ENCODE measurements at regions not wholly inside any gene's neighbourhood (a gene's known extent, or its start where the extent isn't known, plus 50 kb on each side); places are given as distances from the start of the nearest gene placed in this dataset.
"Not testable (repeated sequence)": the region's sequence is repeated elsewhere in the genome, so short reads cannot be mapped to it uniquely, and the experiment has no call there.

DNA sequence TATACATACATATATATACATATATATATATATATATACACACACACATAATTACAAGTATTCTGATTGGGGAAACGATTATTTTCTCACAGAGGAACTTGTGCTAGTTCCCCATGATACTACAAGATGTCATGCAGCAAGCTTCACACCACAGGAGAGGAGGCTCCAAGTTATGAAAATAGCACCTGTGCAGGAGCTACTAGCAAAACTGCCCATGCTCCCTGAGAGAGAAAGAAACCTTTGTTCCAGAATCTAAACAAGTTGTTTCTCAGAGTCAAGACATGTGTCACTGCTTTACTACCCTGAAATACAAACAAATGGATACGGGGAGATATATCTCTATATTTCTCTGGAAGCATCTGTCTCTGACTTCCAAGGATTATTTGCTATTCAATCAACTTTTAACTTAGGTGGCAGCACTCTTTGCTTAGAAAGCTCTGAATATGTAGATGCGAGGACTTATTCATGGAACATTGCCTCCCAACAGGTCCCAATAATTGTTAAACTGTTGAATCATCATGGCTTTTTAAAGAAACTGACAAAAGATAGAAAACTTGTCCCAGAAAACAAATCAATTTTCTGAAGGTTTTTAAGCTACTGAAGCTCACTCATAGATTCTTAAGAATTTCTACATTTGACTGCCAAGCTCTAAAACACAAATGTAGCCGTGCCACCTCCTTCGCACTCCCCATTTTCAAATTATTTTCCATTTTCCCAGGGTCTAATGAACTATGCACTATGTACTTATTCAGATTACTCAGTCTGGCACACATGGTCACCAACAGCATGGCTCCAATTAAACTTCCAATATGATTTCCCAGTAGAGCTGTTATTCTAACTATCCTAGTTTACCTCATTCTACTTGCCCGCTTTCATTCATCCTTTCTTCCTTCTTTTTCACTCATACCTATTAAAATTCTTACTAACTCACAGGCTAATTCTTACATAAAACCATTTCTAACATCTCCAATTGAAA is 929.1 kb downstream of the LTN1 start:
- DNase-seq, result no peak

GRCh38 chr21:28052956-28053355 is 939.7 kb downstream of the LTN1 start:
- not testable (repeated sequence) for DNase-seq

- DNase-seq, result not testable (repeated sequence)
Measured at GRCh38 chr21:28051649-28052048, 941.0 kb downstream of the LTN1 start.

DNA sequence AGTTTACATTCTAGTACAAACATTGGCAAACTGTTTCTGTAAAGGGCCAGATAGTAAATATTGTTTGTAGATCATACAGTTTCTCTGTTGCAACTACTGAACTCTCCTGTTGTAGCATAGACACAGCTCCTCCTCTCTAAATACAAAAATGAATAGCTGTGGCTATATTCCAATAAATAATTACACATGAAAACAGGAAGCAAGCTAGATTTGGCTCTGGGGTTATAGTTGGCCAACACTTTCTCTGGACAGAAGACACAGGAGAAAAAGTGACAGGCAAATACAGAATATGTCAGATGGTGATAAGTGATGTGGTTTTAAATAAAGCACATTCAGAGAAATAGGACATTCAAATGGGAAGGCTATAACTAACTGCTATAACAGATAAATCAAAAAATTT is 957.0 kb downstream of the LTN1 start:
- DNase-seq, result not testable (repeated sequence)

- DNase-seq, result not testable (repeated sequence)
Measured at GRCh38 chr21:28034916-28035315, 957.8 kb downstream of the LTN1 start.

DNA sequence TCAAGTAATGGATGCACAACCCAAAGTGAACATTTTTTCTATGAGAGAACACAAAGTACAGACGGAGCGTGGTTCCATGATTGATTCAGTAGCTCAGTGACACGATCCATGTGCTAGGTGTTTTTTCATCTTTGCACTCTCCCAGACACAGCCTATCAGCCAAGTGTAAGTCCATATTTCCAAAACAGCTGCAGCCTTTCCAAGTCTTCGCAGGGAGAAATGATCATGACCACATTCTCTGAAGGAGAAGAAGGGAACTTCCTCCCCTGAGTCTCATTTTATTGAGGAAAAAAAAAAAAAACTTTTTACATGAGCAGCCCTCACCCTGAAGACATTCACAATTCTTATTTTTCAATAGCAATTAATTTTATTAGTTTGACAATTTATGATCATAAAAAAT is 958.3 kb downstream of the LTN1 start:
- not testable (repeated sequence) for DNase-seq

DNA sequence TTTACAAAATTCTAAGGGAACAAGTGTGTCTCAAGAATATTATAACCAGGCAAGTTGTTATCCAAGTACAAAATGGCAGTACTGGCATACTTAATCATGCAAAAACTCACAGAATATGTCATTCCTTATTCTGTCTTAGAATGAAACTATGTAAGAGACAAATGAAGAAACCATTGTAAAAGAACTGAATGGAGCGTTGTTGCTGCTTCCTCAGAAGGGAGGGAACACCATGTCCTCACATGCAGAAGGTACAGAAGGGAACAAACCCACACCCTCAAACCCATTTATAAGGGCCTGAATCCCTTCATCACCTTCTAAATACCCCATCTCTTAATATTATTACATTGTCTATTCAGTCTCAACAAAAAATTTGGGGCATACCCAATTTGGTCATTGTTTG is 960.0 kb downstream of the LTN1 start:
- DNase-seq, result not testable (repeated sequence)

DNA sequence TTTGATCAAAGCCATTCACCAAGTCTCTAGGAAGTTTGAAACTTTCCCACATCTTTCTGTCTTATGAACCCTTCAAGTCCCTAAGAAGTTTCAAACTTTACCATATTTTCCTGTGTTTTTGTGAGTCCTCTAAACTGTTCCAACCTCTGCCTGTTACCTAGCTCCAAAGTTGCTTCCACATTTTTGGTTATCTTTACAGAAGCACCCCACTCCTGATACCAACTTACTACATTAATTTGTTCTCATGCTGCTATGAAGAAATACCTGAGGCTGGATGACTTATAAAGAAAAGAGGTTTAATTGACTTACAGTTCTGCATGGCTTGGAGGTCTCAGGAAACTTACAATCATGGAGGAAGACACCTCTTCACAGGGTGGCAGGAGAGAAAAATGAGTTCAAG is 961.6 kb downstream of the LTN1 start:
- DNase-seq, result not testable (repeated sequence)

- no peak for DNase-seq
Measured at GRCh38 chr21:28025111-28025510, 967.6 kb downstream of the LTN1 start.

DNA sequence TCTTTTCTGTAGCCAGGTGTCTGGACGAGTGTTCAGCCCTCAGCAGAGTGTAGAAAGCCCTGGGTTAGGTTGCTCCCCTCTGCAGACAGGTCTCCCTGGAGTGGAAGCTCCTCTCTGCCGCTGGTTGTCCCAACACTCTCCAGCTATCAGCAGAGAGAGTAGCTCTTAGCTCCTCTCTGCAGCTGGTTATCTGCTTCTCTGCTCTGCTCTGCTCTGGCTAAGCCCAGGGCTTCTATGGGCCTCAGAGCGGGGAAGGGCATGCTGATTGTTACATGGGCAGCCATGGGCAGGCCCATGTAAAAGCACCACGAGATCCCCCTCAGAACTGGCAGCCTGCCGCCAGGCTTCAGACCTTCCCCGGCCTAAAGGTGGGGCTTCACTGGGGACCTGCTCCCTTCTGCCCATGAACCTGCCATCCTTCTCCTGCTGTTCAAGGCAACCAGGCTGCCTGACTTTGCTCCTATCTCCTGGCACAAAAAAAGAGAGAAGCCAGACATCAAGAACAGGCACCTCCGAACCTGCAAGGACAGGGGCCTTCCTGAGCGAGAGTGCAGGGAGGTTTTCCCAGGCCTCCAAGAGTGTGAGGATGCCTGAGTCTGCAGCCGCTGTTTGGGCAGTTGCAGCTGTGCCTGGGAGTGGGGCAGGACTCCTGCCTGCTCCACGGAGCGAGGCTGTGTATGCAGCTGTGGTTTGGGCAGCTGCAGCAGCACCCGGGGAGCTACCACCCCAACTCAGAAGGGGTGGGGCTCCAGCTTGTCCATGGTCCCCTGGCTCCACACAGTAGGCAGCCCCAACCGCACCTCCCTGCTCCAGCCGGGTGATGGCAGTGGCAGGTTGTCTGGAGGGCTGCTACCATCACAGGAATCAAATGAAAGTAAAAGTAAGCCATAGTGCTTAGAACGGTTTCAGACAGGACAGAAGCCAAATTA is 973.7 kb downstream of the LTN1 start:
- DNase-seq, result peak; percentile 80

DNA sequence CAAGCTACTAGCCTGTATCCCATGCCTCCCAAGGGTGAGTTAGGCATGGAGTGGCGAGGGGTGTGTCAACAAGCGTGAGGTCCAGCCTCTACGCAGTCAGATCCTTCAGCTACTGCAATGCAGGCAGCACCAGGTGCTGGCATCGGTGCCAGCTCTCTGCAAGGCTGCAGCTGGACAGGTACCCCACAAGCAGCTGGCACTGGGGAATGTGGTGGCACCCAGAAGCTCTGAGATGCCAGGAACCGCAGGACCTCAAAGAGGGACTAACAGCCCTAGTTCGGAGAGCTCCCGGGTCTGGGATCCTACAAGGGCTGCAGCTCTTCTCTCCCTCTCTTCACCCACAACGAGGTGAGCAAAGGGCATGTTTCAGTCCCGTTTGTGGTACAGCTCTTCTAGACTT is 974.5 kb downstream of the LTN1 start:
- no peak for DNase-seq

GRCh38 chr21:28016571-28016970 is 976.1 kb downstream of the LTN1 start:
- DNase-seq, result no peak

GRCh38 chr21:28013123-28013522 is 979.6 kb downstream of the LTN1 start:
- not testable (repeated sequence) for DNase-seq

DNA sequence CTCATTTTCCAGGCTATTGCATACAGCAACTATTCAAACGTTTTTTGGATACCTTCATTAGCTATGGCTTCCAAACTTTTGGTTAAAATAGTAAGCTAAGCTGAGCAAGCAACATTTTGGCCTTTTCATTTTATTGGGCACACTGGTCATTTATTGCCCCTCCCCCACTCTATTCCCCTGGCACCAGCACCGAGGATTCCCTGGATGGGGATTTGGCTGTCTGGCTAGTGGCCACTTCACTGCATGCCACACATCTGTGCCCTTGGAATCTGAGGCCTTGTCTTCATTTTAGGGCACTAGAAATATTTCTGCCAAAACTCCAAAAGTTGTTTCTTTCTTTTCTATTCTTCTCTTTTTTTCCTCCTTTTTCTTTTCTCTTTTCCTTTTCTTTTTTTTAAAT is 980.7 kb downstream of the LTN1 start:
- not testable (repeated sequence) for DNase-seq

GRCh38 chr21:28008245-28008644 is 984.4 kb downstream of the LTN1 start:
- DNase-seq, result not testable (repeated sequence)

DNA sequence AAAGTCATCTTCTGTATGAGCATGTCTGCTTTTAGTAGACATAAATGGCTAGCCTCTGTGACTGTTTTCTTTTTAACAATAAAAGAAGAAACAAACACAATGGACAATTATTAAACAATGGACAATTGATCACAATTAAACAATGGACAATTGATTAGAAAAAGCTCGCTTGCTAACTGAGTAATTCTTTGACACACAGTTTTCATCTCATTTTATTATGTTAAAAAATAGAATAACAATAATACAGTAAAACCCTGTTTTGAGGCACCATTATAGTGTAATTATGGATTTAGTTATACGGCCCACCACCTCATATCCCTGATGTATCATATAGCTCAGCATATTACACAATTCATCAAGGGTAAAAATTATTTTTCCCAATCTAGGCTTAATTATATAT is 989.0 kb downstream of the LTN1 start:
- not testable (repeated sequence) for DNase-seq

GRCh38 chr21:27996906-27997305 is 995.8 kb downstream of the LTN1 start:
- DNase-seq, result not testable (repeated sequence)

DNA sequence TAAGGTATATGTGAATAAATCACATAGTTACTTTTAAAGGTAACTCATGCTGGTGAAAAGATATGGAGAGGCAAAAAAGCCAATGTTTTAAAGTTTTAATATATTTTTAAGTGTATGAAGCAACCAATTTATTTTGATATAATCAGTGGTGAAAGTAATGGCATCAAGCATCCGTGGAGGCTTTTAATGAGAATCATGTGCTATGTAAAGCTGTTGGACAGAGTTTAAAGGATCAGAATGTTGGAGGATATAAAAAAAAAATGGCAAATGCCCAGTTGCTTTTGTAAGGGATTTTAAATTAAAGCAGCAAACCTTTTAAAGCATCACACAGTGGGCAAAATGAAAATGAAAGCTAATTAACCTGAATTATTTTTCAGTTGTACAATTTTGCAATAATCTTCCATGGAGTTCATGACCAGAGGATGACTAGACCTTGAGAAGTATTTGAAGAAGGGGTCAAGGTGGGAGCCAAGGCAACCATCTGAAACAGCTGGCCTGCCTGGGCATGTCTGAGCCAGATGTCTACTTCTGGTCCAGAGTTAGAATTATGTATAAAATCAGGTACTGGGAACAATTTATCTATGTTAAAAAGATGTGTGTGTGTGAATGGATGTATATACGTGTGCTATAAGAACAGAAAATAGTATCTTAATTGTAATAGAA is 1007.9 kb downstream of the LTN1 start:
- DNase-seq, result not testable (repeated sequence)

DNA sequence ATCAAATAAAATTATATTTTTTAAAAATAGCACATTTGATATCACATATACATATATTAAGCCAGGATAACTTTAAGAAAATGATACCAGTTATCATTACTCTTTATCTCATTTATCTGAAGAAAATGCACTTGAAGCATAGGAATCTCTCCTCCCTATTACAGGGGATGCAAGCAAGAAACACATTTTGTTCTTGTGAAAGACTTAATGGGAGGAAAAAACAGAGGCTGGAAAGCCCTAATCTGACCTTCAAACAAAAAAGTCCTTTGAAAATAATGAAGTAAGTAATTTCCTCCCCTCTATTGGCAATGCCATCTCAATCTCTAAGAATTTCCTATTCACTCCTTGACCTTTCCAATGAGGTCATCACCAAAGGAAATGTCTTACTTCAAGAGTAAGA is 1012.6 kb upstream of the ADAMTS5 start:
- not testable (repeated sequence) for DNase-seq

- DNase-seq, result no peak
Measured at GRCh38 chr21:27975514-27975913, 1008.6 kb upstream of the ADAMTS5 start.

- not testable (repeated sequence) for DNase-seq
Measured at GRCh38 chr21:27974152-27974551, 1007.3 kb upstream of the ADAMTS5 start.

GRCh38 chr21:27968240-27968639 is 1001.4 kb upstream of the ADAMTS5 start:
- not testable (repeated sequence) for DNase-seq

Data from occipital lobe (tissue), 1 donor.